GM21367 (cell line): ENCODE measurements at regions not wholly inside any gene's neighbourhood (a gene's known extent, or its start where the extent isn't known, plus 50 kb on each side); places are given as distances from the start of the nearest gene placed in this dataset.
"Not testable (repeated sequence)": the region's sequence is repeated elsewhere in the genome, so short reads cannot be mapped to it uniquely, and the experiment has no call there.

Experiments used
- ATAC-seq: cut with Tn5 transposase; IDR thresholded peaks from one replicate; pipeline ENCODE4 v1.9.1; 2021; ENCODE audit not compliant: unreplicated experiment

DNA sequence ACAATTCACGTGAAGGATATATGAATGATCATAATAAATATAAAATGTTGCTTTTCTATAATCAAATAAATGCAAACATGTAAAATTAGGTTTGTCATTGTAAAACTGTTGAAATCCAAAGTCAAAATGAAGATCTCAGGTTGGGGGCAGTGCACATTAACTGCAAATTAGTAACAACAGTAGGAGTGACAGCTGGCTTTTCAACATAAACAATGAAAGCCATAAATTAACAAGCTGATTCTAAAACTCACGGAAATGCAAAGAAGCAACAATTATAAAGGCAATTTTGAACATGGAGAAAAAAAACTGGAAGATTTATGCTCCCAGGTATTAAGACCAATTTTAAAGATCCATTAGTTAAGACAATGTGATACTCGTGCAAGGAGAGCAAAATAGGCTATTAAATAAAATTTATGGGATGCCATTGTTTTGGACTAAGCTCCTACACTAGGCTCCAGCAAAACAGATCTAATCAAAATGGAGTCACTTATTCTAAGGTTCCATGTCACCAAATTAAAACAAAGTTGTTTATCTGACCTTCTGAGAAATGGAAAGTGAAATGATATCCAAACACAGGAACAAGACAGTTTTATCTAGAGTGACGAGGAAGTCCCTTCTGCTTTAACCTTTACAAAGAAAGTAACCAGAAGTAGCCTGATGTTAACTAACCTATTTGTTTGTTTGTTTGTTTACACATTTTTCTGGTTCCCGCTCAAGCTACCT, 770.8 kb downstream of the EPHA7 start:
- no peak for ATAC-seq

DNA sequence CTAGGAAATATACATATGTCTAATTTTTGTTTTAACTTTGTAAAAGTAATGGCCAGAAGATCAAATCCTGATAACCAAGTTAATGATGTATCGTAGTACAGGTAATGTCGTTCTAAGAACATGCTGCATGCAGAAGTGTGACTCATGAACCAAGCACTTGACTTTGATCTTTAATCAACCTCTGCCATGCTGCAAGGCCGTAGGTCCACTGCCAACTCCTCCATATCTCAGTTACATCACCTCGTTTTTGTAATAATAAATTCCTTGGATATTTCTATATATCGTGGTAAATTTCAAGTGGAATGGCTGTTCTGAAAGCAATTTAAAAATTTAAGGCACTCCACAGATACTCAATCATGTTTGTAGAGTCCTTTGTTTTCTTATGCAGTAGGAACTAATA, 771.7 kb downstream of the EPHA7 start:
- ATAC-seq: no peak

DNA sequence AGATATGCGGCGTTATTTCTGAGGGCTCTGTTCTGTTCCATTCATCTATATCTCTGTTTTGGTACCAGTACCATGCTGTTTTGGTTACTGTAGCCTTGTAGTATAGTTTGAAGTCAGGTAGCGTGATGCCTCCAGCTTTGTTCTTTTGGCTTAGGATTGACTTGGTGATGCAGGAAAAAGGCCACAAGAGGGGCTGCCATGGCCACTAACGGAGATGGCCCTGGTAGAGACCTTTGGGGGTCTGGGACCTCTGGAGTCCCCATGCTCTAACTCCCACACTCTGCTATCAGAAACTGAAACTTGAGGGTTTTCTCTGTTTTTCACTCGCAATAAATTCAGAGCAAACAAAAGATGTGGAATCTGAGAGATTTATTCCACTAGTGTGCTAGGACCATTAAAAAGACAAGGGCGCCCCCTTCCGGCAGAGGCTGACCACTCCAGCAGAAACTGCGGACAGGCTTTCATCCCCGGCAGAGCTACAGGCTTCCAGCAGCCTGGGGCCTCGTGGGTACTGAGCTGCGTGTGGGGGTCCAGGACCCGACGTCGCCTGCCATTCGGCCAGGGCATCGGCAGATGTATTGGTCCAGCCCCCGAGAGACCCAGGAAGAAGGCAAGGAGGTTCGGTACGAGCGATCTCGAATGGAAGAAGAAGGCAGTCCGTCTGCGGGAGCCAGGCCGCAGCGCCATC, 775.1 kb downstream of the EPHA7 start:
- ATAC-seq: not testable (repeated sequence)

DNA sequence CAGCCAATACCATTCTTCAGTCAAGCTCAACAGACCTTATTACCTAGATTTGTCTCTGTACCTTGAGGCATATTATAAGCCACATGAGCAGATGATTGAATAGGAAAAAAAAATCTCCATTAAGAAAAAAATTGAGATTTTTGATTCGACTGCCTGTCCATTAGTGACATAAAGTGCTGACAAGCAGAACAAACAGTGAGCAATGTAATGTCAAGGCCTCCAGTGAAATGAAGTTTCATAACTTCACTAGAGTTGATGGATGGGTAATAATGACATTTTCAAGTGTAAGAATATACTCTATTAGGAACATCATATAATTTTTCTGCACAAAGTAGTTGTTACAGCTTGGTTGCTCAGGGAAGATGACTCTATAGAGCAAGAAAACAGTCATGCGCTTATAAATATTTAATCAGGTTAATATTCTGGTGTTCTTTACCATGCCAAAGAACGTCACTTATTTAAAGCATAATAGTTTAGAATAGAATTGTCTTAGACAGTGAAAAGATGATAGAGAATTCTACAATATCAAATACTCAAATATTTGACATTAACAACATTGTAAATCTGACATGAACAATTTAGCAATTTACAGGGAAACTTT, 783.7 kb downstream of the EPHA7 start:
- no peak for ATAC-seq

DNA sequence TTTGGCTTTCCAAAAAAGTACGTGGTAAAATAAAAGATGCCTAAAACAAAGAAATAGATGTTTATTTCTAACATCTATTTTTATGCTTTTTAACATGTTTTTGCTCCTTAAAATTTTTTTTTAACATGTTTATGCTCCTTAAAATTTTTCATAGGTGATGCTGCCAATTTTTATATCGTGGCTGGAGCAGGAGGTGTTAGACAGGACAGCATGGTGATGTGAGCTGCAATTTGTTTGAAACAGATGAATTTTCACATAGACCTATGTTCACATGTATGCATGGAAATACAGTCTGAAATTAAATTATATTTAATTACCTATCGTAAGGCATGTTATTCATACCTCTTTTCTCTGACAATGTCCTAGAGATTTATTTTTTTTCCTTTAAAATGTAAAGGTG, 784.8 kb downstream of the EPHA7 start:
- no peak for ATAC-seq

DNA sequence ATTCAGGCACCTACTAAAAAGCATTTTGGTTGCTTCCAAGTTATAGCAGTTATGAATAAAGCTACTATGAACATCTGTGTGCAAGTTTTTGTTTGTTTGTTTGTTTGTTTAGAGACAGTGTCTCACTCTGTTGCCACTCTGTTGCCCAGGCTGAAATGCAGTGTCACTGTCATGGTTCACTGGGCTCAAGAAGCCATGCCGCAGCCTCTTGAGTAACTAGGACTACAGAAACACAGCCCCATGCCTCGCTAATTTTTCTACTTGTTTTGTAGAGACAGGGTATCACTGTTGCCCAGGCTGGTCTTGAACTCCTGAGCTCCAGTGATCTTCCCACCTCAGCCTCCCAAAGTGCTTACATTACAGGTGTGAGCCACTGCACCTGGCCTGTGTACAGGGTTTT, 795.9 kb downstream of the EPHA7 start:
- no peak for ATAC-seq

DNA sequence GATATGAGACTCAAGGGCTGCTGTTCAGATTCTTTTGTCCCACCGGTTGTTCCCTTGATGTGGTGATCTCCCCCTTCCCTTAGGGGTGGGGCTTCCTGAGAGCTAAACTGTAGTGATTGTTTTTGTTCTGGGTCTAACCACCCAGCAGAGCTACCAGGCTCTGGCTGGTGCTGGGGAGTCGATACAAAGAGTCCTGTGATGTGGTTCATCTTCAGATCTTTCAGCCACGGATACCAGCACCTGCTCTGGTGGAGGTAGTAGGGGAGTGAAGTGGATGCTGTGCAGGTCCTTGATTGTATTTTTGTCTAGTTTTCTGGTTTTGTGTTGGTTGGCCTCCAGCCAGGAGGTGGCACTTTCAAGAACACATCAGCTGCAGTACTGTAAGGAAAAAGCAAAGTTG, 801.6 kb downstream of the EPHA7 start:
- ATAC-seq: no peak

DNA sequence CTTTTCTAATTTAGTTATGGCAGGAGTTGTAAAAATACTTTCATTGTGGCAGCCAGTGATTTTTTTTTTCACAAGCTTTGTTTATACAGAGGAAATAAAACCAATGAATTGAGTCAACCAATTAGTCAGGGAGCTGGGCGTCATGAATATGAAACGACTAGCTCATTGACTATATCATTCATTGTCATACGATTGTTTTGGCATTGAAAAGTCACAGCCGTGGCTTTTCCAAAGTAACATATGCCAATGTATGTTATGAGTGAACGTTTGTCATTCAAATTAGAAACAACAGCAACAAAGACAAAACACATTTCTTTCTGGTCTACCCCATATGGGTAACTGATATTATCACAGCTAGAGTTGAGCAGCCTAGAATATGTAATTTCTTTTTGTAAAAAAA, 810.6 kb downstream of the EPHA7 start:
- no peak for ATAC-seq

DNA sequence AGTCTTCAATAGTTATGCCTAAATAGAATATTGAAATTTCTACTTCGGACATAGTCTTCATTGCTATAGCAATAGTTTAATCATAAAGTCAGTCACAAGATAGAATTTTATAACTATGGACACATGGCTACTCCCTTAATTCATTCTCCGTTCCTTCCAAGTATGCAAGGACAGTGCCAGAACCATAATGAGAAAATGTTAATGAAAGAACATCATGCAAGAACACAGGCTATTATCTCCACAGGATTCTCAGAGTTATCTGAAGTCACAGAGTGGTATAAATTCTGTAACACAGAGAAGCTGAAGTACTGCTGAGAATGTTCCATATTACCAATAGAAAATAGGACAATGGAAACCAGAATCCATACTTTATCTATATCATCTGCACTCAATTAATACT, 826.2 kb downstream of the EPHA7 start:
- ATAC-seq: no peak

DNA sequence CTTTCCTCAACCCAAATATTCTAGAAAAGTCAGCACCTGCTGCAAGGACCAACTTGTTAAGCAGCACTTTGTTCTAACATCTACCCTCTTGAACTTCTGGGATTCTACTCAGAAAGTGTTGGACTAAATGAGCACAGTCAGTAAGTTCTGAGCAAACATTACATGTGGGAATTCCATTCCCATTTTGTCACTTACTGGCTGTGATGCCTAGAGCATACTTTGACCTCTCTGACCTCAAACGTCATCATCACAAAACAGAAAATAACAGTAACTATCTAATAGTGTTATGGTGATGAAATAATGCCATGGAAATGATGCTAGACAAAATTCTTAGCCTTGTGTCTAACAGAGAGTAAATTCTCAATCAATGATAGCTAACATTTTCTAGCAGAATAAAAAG, 829.4 kb downstream of the EPHA7 start:
- ATAC-seq: no peak

DNA sequence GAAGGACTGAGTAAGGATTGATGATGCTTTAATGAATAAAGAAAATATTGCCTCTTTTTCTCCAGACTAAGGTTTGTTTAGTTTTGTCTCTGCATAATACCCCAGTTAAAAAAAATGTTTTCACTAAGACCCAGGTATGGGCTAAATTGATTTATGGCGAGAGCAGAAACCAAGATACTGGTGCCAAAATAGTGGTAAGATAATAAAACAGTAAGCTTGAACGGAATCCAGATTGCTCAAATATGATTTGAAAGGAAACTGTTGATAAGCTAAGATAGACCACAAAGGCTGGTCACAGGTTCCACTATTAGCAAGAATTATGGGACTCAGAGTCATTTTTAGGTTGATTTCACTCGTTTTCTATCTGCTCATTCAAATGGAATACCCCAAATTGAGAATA, 831.2 kb downstream of the EPHA7 start:
- ATAC-seq: no peak

DNA sequence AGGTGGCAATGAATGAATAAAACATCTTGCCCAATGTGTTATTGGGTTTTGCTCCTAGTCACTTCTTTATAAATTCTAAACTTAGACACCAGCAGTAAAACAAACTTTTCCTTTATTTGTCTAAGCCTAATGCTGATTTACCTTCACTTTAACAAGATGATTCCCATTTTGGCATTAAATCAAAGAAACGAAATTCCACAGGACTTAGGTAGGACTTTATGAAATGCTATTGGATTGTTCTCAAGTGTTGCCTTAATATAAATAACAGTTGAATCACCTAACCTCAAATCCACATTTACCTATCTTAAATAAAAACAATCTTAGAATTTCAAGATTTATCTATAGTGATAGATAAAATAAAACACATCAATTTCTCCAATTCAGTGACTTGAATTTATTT, 831.8 kb downstream of the EPHA7 start:
- ATAC-seq: no peak

DNA sequence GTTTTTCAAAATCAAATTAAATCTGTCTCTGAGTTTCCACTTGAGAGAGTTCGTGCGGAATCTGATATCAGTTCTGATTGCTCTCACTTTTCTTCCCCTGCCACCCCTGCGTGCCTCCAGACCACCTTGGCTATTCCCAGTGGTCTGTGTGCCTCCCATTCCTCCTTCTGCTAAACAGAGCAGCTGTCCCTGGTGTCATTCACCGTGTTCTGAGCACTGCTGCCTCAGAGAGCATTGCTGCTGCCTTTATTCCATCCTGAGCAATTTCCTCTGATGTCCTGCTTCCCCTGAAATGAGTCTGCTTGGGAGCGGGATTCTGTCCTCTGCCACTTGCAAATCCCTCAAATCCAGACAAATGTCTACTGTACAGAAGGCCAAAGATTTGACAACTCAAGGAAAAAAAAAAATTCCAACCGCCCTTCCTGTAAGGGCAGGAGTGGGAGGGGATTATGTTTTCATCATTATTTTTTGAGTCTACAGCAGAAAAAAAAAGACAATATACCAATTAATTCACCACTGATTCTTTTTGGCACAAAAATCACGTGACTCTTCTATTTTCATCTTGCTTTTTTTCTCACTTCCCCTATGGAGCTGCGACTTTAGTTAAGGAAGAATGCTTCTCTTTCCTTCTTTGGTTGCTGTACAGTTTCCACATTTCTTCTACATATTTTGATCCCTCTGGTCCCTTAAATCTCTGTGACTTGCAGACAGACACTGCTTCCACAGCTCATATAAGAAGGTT, 833.0 kb downstream of the EPHA7 start:
- no peak for ATAC-seq

DNA sequence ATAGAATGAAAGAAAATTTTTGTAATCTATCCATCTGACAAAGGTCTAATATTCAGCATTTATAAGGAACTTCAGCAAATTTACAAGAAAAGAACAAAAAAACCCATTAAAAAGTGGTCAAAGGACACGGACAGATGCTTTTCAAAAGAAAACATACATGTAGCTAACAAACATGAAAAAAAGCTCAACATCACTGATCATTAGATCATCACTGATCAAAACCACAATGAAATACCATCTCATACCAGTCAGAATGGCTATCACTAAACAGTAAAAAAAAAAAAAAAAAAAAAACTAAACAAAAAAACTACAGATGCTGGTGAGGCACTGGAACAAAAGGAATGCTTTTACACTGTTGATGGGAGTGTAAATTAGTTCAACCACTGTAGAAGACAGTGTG, 837.1 kb downstream of the EPHA7 start:
- no peak for ATAC-seq

DNA sequence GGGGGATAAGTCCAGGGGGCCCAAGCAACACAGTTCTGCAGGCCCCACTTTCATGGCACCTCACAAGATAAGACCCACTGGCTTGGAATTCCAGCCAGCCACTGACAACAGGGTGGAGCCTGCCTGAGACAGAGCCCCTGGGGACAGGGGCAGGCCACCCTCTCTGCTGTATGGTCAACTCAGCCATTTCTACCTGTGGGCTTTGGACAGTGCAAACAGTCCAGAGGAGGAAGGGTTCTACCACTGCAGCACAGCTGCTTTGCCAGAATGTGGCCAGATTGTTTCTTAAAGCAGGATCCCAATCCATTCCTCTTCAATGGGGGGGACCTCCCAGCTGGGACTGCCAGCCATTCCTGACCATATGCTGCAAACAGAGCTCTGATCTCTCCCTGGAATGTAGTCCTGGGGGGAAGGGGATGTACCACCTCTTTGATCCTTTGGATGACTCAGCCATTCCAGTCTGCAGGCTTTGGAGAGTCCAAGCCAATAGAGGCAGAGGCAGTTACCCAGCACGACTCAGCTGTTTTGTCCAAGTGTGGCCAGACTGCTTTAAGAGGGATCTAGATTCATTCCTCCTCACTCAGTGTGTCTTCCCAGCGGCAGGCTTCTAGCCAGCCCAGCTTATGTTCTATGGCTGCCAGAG, 842.2 kb downstream of the EPHA7 start:
- no peak for ATAC-seq

DNA sequence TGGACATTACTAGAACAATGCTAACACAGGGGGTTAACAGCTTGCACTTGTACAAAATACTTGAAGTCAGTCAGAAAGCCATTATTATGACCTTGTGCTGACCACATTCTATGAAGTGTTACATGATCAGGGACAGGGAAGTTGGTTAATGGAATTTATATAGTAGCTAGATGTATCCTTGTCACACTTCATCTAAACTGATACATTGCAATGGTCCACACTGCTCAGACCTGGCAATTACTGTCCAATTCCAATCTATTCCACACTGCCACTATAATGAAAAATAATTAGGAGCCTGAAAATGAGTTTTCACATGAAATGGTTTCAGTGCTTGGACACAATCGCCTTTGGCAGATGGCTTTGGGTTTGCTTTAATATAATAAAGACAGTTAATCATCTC, 850.8 kb downstream of the EPHA7 start:
- no peak for ATAC-seq

DNA sequence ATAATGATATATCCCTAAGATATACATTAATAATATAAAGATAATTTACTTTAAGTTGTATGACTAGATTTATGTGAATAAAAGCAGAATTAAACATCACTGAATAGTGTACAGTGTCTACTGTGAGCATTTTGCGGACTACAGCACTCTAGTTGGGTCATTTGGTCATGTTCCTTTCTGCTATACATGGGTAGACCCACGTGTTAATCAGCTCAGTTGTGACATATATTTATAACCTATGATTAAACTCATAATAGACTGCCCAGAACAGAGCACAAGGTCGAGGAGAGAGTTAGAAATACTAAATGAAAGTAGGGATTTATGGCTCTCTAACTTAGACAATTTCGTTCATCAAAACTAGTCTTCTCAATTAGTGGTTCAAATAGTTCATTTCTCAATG, 852.7 kb downstream of the EPHA7 start:
- no peak for ATAC-seq

DNA sequence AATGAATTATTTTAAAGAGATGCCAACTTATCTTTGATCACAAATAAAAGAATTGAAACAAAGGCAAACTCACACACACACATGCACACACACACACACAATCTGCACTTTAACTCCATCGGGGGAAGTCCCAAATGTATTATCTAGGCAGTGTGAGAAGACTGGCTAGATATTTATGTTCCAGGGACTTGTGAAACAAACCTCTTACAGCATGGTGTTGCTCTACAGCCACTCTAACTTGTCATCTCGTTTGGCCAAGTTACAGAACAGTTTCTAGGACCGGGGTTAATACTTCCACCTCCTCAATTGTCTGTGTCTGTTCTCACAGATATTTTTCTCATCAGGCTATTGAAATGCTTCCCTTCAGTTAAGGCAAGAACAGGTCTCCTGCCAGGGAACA, 855.0 kb downstream of the EPHA7 start:
- no peak for ATAC-seq

DNA sequence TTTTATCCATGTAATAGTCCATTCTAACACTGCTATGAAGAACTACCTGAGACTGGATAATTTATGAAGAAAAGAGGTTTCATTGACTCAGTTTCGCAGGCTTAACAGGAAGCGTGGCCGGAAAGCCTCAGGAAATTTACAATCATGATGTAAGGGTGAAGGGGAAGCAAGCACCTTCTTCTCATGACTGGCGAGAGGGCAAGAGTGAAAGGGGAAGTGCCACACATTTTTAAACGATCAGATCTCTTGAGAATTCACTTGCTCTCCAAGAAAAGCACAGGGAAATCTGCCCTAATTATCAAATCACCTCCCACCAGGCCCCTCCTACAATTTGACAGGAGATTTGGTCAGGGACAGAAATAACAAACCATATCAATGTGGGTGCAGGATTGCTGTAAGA, 859.7 kb downstream of the EPHA7 start:
- ATAC-seq: no peak

DNA sequence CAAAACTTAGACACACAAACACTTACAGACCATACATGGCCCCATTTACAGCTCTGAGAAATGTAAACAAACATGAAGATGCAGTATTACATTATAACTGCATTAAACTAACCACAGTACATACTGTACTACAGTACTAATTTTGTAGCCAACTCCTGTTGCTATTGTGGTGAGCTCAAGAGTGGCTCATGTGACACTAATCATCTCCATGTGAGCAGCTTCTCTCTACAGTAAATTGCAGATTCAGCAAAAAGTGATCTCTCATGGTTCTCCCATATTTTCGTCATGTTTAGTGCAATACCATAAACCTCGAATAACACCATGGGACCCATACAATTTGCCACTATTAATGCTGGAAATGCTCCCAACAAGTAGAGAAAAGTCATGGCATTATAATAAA, 860.4 kb downstream of the EPHA7 start:
- ATAC-seq: no peak

DNA sequence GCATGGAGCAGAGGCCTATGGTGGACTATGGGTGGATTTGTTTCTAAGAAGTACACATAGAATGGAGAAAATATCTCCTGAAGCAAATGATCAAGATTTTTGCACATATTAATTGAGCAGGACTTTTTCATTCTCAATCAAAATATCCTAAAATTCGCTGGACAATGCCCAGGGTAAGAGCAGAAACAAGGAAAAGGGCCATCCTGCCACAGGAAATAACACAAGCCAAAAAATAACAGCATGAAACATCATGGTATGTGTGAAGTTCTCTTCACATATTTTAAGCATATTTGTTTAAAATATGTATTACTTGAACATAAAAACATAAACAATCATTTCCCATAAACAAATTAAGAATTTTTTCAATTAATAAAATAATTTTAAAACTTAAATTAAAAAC, 868.9 kb downstream of the EPHA7 start:
- no peak for ATAC-seq
